B cell (primary cell): ENCODE measurements at regions not wholly inside any gene's neighbourhood (a gene's known extent, or its start where the extent isn't known, plus 50 kb on each side); places are given as distances from the start of the nearest gene placed in this dataset.

Source experiments
- ATAC-seq: fragments of 200-7000 bp; cut with Tn5 transposase; one replicate; pipeline ENCODE4 v1.10.0; 2021; ENCODE audit warnings: low read depth, mild to moderate bottlenecking, moderate number of reproducible peaks, moderate library complexity
- CTCF ChIA-PET: fragments of 350-600 bp; sonication (Branson Sonifier 250); formaldehyde crosslinking; loops from one replicate; lab custom pipeline; 2021; ENCODE audit warnings: antibody characterized with exemption, inconsistent platforms; lab: Charles Lee
- POLR2A ChIA-PET: fragments of 350-600 bp; sonication (Branson Sonifier 250); formaldehyde crosslinking; loops from one replicate; lab custom pipeline; 2021; ENCODE audit warnings: antibody characterized with exemption; lab: Charles Lee
- DNase-seq: peaks from one replicate; pipeline ENCODE4 v3.0.0; 2013
- H2AFZ ChIP-seq: 2 replicates; pipeline ENCODE4 v1.6.1; 2012; ENCODE audit warnings: mild to moderate bottlenecking, low read depth, low read length; ENCODE audit not compliant: insufficient read depth, poor library complexity, severe bottlenecking
- H3K27ac ChIP-seq, 2 donors: 1 replicate in 1 of 2; 2 replicates in 1 of 2; pipeline ENCODE4 v1.5.1; 2012 to 2013; ENCODE audit warnings: low read length in 2 of 2, mild to moderate bottlenecking in 2 of 2, moderate library complexity in 1 of 2
- H3K27me3 ChIP-seq, 4 experiments: fragments of 200-600 bp in 1 of 4; sonication (generic) in 1 of 4; replicated peaks in 1 of 4; 1 replicate in 2 of 4; 2 replicates in 2 of 4; pipeline versions ENCODE4 v1.6.1 to v1.7.0; 2013 to 2016; ENCODE audit warnings: low read length in 3 of 4, mild to moderate bottlenecking in 2 of 4, mixed read lengths in 1 of 4, moderate library complexity in 1 of 4; ENCODE audit not compliant: insufficient read depth in 4 of 4, control insufficient read depth in 3 of 4; ENCODE audit errors: control extremely low read depth in 1 of 4
- H3K36me3 ChIP-seq, 2 experiments: replicated peaks in 1 of 2; 1 replicate in 1 of 2; 2 replicates in 1 of 2; pipeline versions ENCODE4 v1.6.1 to v1.7.1; 2013; ENCODE audit warnings: low read length in 1 of 2; ENCODE audit not compliant: insufficient read depth in 2 of 2, control insufficient read depth in 1 of 2; ENCODE audit errors: control extremely low read depth in 1 of 2, extremely low read depth in 1 of 2
- H3K4me1 ChIP-seq, 2 donors: fragments of 200-600 bp in 1 of 2; sonication (generic) in 1 of 2; 1 replicate in 1 of 2; 2 replicates in 1 of 2; pipeline versions ENCODE4 v1.5.1 to v1.6.1; 2013 to 2017; ENCODE audit warnings: low read length in 2 of 2; ENCODE audit not compliant: control insufficient read depth in 2 of 2, insufficient read depth in 2 of 2
- H3K4me2 ChIP-seq: replicated peaks from 2 replicates; pipeline ENCODE3; 2012; ENCODE audit warnings: mild to moderate bottlenecking, low read depth, low read length; ENCODE audit not compliant: poor library complexity, severe bottlenecking
- H3K4me3 ChIP-seq, 5 experiments: fragments of 200-600 bp in 1 of 5; sonication (generic) in 1 of 5; 1 replicate in 3 of 5; 2 replicates in 2 of 5; pipeline versions ENCODE4 v1.5.1 to v1.7.0; 2011 to 2016; ENCODE audit warnings: low read length in 4 of 5, mild to moderate bottlenecking in 4 of 5, low read depth in 2 of 5, control low read depth in 1 of 5, moderate library complexity in 1 of 5; ENCODE audit not compliant: insufficient read depth in 1 of 5; ENCODE audit errors: control extremely low read depth in 1 of 5, extremely low read depth in 1 of 5
- H3K79me2 ChIP-seq: fragments of 200-600 bp; sonication (generic); one replicate; pipeline ENCODE4 v1.6.0; 2016; ENCODE audit warnings: low read length; ENCODE audit not compliant: control insufficient read depth, insufficient read depth
- H3K9ac ChIP-seq: fragments of 200-600 bp; sonication (generic); 2 replicates; pipeline ENCODE4 v1.6.1; 2017; ENCODE audit warnings: mild to moderate bottlenecking, low read length, moderate library complexity
- H3K9me3 ChIP-seq, 3 donors: one replicate each; pipeline versions ENCODE4 v1.6.1 to v1.7.1; 2013; ENCODE audit warnings: low read length in 2 of 3; ENCODE audit not compliant: control insufficient read depth in 2 of 3, insufficient read depth in 1 of 3; ENCODE audit errors: control extremely low read depth in 1 of 3
- H4K20me1 ChIP-seq: 2 replicates; pipeline ENCODE4 v1.6.0; 2012; ENCODE audit warnings: mild to moderate bottlenecking, low read length; ENCODE audit not compliant: insufficient read depth, control insufficient read depth, poor library complexity, severe bottlenecking
- H3K27ac Mint-ChIP-seq: one replicate; pipeline ENCODE4 v1.8.0; 2021; ENCODE audit warnings: mixed read lengths
- H3K27me3 Mint-ChIP-seq: one replicate; pipeline ENCODE4 v1.8.0; 2021; ENCODE audit warnings: mixed read lengths
- H3K4me1 Mint-ChIP-seq: one replicate; pipeline ENCODE4 v1.8.0; 2021; ENCODE audit warnings: mixed read lengths
- H3K4me3 Mint-ChIP-seq: one replicate; pipeline ENCODE4 v1.8.0; 2021; ENCODE audit warnings: mixed read lengths
- H3K9me3 Mint-ChIP-seq: one replicate; pipeline ENCODE4 v1.8.0; 2022; ENCODE audit warnings: mixed read lengths; ENCODE audit not compliant: insufficient read depth
- CTCF ChIP-seq: fragments of 200-600 bp; IDR thresholded peaks from one replicate; pipeline ENCODE4 v1.8.0; 2022; ENCODE audit warnings: antibody characterized with exemption, mild to moderate bottlenecking
- EZH2 ChIP-seq: IDR thresholded peaks from 2 replicates; pipeline ENCODE4 v1.6.1; 2012; ENCODE audit warnings: borderline replicate concordance, low read depth, mild to moderate bottlenecking, moderate library complexity, low read length; ENCODE audit not compliant: insufficient read depth, poor library complexity, severe bottlenecking
- WGBS: methylation state at CpG from one replicate; pipeline ENCODE4 v1.1.5; 2013; ENCODE audit warnings: missing lambda C conversion rate; ENCODE audit not compliant: insufficient coverage; 5-methylcytosine and 5-hydroxymethylcytosine counted together
- intact Hi-C: fragments of 100-400 bp; cut with micrococcal nuclease; formaldehyde crosslinking; loops from one replicate; pipeline ENCODE4 v1.10.0; 2022

GRCh38 chr6:139713900-139714506 lies 339.6 kb upstream of the CITED2 start:
- peaks cover 4% of the 10 kb centered on the region for H3K27me3 Mint-ChIP-seq
- no peak overlapping the region for H3K27ac Mint-ChIP-seq
- Histone ChIP-seq H3K9ac (no peak overlapping the region), H3K27me3 (no peaks in the 10 kb centered on the region), H3K36me3 (no peaks in the 10 kb centered on the region), H2AFZ (no peak overlapping the region), H3K4me1 (no peaks in the 10 kb centered on the region), H3K9me3 (no peaks in the 10 kb centered on the region), H4K20me1 (no peaks in the 10 kb centered on the region), H3K27ac (no peak overlapping the region), H3K4me3 (no peak overlapping the region), H3K79me2 (no peaks in the 10 kb centered on the region), H3K4me2 (no peak overlapping the region)
- no peaks in the 10 kb centered on the region for H3K9me3 Mint-ChIP-seq
- H3K4me3 Mint-ChIP-seq: no peak overlapping the region
- ChIA-PET CTCF (no interaction called here), POLR2A (no interaction called here)
- DNase-seq: no peak
- no CpG with 5 or more reads among the region's 4 CpGs for WGBS
- TF ChIP-seq EZH2 (no peak), CTCF (no peak)
- intact Hi-C loops: no loop called here
- H3K4me1 Mint-ChIP-seq: no peaks in the 10 kb centered on the region
- no peak for ATAC-seq

DNA sequence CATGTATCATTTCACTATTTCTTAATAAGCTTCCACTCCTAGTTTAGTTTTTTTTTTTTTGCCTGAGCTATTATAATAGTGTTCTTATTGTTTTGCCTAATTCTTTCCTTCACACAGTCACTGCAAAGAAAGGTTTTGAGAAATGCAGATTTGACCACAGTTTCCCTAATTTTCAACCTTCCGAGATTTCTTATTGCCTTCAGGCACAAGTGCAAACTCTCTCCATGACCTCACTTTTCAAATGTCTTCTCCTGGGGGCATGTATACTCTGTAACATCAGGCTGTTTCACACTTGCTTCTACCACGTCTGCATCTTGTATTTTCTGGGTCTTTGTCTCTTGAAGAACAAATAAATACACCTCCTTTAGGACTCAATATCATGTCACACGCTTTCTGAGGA lies 339.0 kb upstream of the CITED2 start:
- WGBS: 78% methylated on average over 2 of the region's 3 CpGs
- no peaks in the 10 kb centered on the region for H3K9me3 ChIP-seq
- H3K9ac ChIP-seq: no peak overlapping the region
- no peak for ATAC-seq
- H3K36me3 ChIP-seq: no peaks in the 10 kb centered on the region
- no peaks in the 10 kb centered on the region for H3K4me1 ChIP-seq
- ChIA-PET POLR2A (no interaction called here), CTCF (no interaction called here)
- TF ChIP-seq CTCF (no peak), EZH2 (no peak)
- H3K79me2 ChIP-seq: no peaks in the 10 kb centered on the region
- intact Hi-C loops: no loop called here
- H2AFZ ChIP-seq: no peak overlapping the region
- no peak overlapping the region for H3K4me3 ChIP-seq
- no peaks in the 10 kb centered on the region for H4K20me1 ChIP-seq
- Mint-ChIP-seq H3K9me3 (no peaks in the 10 kb centered on the region), H3K27me3 (peaks cover 4% of the 10 kb centered on the region), H3K4me1 (no peaks in the 10 kb centered on the region), H3K4me3 (no peak overlapping the region), H3K27ac (no peak overlapping the region)
- H3K27ac ChIP-seq: no peak overlapping the region
- no peaks in the 10 kb centered on the region for H3K27me3 ChIP-seq
- no peak overlapping the region for H3K4me2 ChIP-seq
- no peak for DNase-seq
